ENCODE measurements at regions not wholly inside any gene's neighbourhood (a gene's known extent, or its start where the extent isn't known, plus 50 kb on each side); places are given as distances from the start of the nearest gene placed in this dataset.

DNA sequence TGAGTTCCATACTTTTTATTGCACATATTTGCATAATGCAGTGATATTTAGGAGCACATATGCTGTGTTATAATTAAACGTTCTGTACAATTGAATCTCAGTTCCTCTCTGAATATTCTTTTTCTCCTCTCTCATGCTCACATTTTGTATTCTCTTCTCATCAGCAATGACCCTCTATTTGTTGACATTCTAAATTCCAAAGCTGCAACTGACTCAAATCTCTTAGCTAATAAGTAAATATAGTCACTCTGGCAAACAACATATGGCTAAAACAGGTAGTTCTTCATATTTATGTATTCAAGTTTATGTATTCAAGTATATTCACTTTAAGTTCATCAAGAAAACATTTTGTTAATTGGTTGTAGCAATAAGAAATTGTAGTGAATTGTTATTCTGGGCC is 907.4 kb upstream of the VRK2 start:
- TF ChIP-seq, protein P1, sequence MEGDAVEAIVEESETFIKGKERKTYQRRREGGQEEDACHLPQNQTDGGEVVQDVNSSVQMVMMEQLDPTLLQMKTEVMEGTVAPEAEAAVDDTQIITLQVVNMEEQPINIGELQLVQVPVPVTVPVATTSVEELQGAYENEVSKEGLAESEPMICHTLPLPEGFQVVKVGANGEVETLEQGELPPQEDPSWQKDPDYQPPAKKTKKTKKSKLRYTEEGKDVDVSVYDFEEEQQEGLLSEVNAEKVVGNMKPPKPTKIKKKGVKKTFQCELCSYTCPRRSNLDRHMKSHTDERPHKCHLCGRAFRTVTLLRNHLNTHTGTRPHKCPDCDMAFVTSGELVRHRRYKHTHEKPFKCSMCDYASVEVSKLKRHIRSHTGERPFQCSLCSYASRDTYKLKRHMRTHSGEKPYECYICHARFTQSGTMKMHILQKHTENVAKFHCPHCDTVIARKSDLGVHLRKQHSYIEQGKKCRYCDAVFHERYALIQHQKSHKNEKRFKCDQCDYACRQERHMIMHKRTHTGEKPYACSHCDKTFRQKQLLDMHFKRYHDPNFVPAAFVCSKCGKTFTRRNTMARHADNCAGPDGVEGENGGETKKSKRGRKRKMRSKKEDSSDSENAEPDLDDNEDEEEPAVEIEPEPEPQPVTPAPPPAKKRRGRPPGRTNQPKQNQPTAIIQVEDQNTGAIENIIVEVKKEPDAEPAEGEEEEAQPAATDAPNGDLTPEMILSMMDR (IDR thresholded peaks at IDR 0.05) = no peak
- no peak for TF ChIP-seq POLR2A (IDR thresholded peaks at IDR 0.05)
